ENCODE measurements at regions not wholly inside any gene's neighbourhood (a gene's known extent, or its start where the extent isn't known, plus 50 kb on each side); places are given as distances from the start of the nearest gene placed in this dataset.

DNA sequence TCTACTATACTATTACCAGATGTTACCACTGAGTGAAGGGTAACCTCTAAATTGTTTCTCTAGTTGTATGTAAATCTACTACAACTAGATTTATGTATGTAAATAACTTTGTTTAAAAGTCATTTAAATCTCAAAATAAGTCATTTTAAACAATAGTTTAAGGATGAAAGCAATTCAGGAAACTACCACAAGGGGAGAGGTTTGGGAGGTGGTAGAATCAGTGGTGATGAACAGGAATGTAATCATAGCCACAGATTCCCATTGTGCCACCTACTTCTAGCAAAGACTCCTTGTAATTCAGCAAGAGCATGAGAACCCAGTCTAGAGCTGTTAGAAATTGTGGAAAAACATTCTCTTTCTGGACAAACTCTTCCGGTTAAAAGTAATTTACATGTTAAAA, 234.6 kb downstream of the SLC7A11 start:
- Histone ChIP-seq H2AFZ (no peak overlapping the region), H3K4me3 (no peak overlapping the region), H4K20me1 (ENCODE audit: insufficient read depth) (no peaks in the 10 kb centered on the region), H3K4me2 (ENCODE audit: unreplicated experiment) (no peak overlapping the region), H3K36me3 (ENCODE audit: low read depth) (no peaks in the 10 kb centered on the region), H3K9me2 (ENCODE audit: insufficient read depth) (no peaks in the 10 kb centered on the region), H3K27ac (no peak overlapping the region), H3K27me3 (replicated peaks; ENCODE audit: insufficient read depth) (no peaks in the 10 kb centered on the region), H3F3A (ENCODE audit: insufficient read depth) (no peaks in the 10 kb centered on the region), H3K9ac (no peak overlapping the region), H3K79me2 (ENCODE audit: insufficient read depth) (no peaks in the 10 kb centered on the region), H3K9me3 (ENCODE audit: low read depth) (no peaks in the 10 kb centered on the region), H3K4me1 (ENCODE audit: insufficient read depth) (peaks cover 20% of the 10 kb centered on the region)
- TF ChIP-seq EZH2phosphoT487 (IDR thresholded peaks at IDR 0.05; ENCODE audit: insufficient read depth, low read depth) (no peak), EZH2 (IDR thresholded peaks at IDR 0.05; ENCODE audit: insufficient read depth, poor library complexity, severe bottlenecking) (no peak)
- peak; percentile 20 for DNase-seq
- WGBS, 2 experiments (ENCODE audit: low coverage in 1 of 2, low lambda C conversion rate in 2 of 2, missing lambda C conversion rate in 2 of 2), result 50 to 72% methylated on average over 1 of the region's 1 CpG
- in situ Hi-C loops (cut with MboI), result no loop called here

DNA sequence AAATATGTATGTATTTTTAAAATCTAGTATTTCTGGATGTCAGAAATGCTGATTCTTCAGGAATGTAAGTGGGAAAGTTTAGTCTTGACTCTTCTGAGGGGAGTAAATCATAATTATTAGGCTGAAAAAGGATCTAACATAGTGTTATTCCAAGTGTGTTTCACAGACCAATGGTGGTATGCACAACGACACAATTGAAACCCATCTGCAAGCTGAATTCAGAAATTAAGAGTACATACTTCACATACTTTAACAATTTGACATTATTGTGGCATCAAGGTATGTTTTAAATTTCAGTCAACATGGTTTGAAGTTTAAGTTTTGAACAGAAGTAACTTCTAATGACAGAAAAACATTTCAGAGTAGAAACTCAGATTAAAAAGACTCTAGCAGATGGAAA, 236.7 kb downstream of the SLC7A11 start:
- H3K79me2 ChIP-seq (ENCODE audit: insufficient read depth), result no peaks in the 10 kb centered on the region
- WGBS, 2 experiments (ENCODE audit: low coverage in 1 of 2, low lambda C conversion rate in 2 of 2, missing lambda C conversion rate in 2 of 2), result 77 to 82% methylated on average over 1 of the region's 1 CpG
- no peak overlapping the region for H3K4me3 ChIP-seq
- H3K9me2 ChIP-seq (ENCODE audit: insufficient read depth), result no peaks in the 10 kb centered on the region
- no peak overlapping the region for H3K9ac ChIP-seq
- TF ChIP-seq EZH2 (IDR thresholded peaks at IDR 0.05; ENCODE audit: insufficient read depth, poor library complexity, severe bottlenecking) (no peak), EZH2phosphoT487 (IDR thresholded peaks at IDR 0.05; ENCODE audit: insufficient read depth, low read depth) (no peak)
- H4K20me1 ChIP-seq (ENCODE audit: insufficient read depth), result no peaks in the 10 kb centered on the region
- H3K9me3 ChIP-seq (ENCODE audit: low read depth), result no peaks in the 10 kb centered on the region
- H3K36me3 ChIP-seq (ENCODE audit: low read depth), result no peaks in the 10 kb centered on the region
- H3F3A ChIP-seq (ENCODE audit: insufficient read depth), result no peaks in the 10 kb centered on the region
- in situ Hi-C loops (cut with MboI), result no loop called here
- H3K4me1 ChIP-seq (ENCODE audit: insufficient read depth), result peaks cover 20% of the 10 kb centered on the region
- no peak overlapping the region for H3K27ac ChIP-seq
- peak overlapping the region; percentile 59 for H2AFZ ChIP-seq
- no peak overlapping the region for H3K4me2 ChIP-seq (ENCODE audit: unreplicated experiment)
- H3K27me3 ChIP-seq (replicated peaks; ENCODE audit: insufficient read depth), result no peaks in the 10 kb centered on the region
- DNase-seq, result no peak

DNA sequence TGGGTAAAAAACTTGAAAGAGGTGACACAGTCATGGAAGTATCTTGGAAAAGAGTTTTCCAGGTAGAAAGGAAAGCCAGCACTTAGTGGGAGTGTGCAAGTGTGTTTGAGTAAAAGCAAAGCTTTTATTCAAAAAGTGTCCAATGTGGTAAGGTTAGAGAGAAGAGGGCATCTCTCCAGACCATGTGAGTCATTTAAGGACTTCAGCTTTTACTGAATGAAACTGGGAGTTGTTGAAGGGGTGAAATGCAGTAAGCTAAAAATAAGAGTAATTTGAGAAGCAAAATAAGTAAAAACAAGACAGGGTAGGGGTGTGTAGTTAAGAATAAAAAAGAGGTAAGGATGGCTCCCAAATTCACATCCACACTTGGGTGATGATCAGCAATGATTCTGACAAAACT, 238.9 kb downstream of the SLC7A11 start:
- Histone ChIP-seq H3K9me2 (ENCODE audit: insufficient read depth) (no peaks in the 10 kb centered on the region), H2AFZ (0 out of 2 replicates have a peak overlapping the region, but pooled peaks have one; percentile 11), H3K27me3 (replicated peaks; ENCODE audit: insufficient read depth) (no peaks in the 10 kb centered on the region), H3F3A (ENCODE audit: insufficient read depth) (peaks cover 14% of the 10 kb centered on the region), H3K79me2 (ENCODE audit: insufficient read depth) (no peaks in the 10 kb centered on the region), H3K4me1 (ENCODE audit: insufficient read depth) (peaks cover 41% of the 10 kb centered on the region), H4K20me1 (ENCODE audit: insufficient read depth) (no peaks in the 10 kb centered on the region), H3K4me3 (no peak overlapping the region), H3K27ac (no peak overlapping the region), H3K4me2 (ENCODE audit: unreplicated experiment) (peak overlapping the region; percentile 22), H3K36me3 (ENCODE audit: low read depth) (no peaks in the 10 kb centered on the region), H3K9me3 (ENCODE audit: low read depth) (no peaks in the 10 kb centered on the region), H3K9ac (no peak overlapping the region)
- in situ Hi-C loops (cut with MboI), result no loop called here
- peak; percentile 55 for DNase-seq
- TF ChIP-seq EZH2phosphoT487 (IDR thresholded peaks at IDR 0.05; ENCODE audit: insufficient read depth, low read depth), result no peak
- TF ChIP-seq EZH2 (IDR thresholded peaks at IDR 0.05; ENCODE audit: insufficient read depth, poor library complexity, severe bottlenecking), result no peak

DNA sequence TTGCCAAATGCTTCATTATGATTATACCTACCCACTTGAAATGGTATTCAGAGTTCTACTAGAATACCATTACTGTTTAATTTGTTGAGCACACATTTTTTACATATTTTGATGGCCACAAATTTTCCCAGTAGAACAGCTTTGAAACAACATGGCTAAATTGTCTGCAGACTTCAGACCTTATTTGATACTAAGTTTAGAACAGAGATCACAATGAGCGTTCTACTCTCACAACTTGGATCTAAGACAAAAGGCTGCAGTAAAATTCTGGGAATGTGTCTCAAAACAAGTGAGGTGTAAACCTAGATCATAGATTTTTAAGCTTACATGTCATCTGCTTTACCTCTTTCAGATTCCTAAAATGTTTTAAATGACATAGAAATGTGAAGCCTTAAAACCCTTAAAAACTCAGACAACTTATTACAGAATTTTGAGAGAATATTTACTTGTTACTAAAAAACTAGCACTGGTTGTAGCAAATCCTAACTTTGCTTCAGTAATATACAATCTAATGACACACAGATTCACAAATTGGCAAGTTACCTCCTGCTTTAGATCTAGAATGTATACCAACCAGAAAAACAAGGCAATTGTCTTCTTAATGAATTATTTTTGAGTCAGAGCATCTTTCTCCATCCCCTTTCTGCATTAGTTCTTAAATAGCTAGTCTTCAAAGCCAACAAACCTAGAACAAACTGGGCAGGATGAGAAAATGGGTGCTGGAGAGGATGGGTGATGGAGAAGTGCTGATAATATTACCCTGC, 243.3 kb downstream of the SLC7A11 start:
- 0 to 6% methylated on average over 1 of the region's 1 CpG for WGBS, 2 experiments (ENCODE audit: low coverage in 1 of 2, low lambda C conversion rate in 2 of 2, missing lambda C conversion rate in 2 of 2)
- Histone ChIP-seq H3F3A (ENCODE audit: insufficient read depth) (peaks cover 29% of the 10 kb centered on the region), H3K4me2 (ENCODE audit: unreplicated experiment) (peak overlapping the region; percentile 46), H3K9me2 (ENCODE audit: insufficient read depth) (no peaks in the 10 kb centered on the region), H3K79me2 (ENCODE audit: insufficient read depth) (no peaks in the 10 kb centered on the region), H3K4me3 (peak overlapping the region; percentile 19; the same call in 1 of the 2 replicates), H3K9me3 (ENCODE audit: low read depth) (no peaks in the 10 kb centered on the region), H3K27me3 (replicated peaks; ENCODE audit: insufficient read depth) (no peaks in the 10 kb centered on the region), H3K9ac (0 out of 2 replicates have a peak overlapping the region, but pooled peaks have one; percentile 6), H3K36me3 (ENCODE audit: low read depth) (no peaks in the 10 kb centered on the region), H3K4me1 (ENCODE audit: insufficient read depth) (peaks cover 63% of the 10 kb centered on the region), H2AFZ (peak overlapping the region; percentile 57), H4K20me1 (ENCODE audit: insufficient read depth) (no peaks in the 10 kb centered on the region), H3K27ac (peak overlapping the region; percentile 51)
- DNase-seq, result peak; percentile 55
- in situ Hi-C loops (cut with MboI), result no loop called here
- TF ChIP-seq EZH2phosphoT487 (IDR thresholded peaks at IDR 0.05; ENCODE audit: insufficient read depth, low read depth), result no peak
- no peak for TF ChIP-seq EZH2 (IDR thresholded peaks at IDR 0.05; ENCODE audit: insufficient read depth, poor library complexity, severe bottlenecking)

All from GM23248 (cell line).